GM08714 (cell line): ENCODE measurements at regions not wholly inside any gene's neighbourhood (a gene's known extent, or its start where the extent isn't known, plus 50 kb on each side); places are given as distances from the start of the nearest gene placed in this dataset.
"Not testable (repeated sequence)": the region's sequence is repeated elsewhere in the genome, so short reads cannot be mapped to it uniquely, and the experiment has no call there.

Experiments used
- H3K4me3 ChIP-seq: fragments of 200-500 bp; sonication (Bioruptor generic); 2 replicates; pipeline ENCODE4 v1.5.1; 2014; ENCODE audit warnings: mild to moderate bottlenecking, low read length, inconsistent platforms
- ZNF274 ChIP-seq: IDR thresholded peaks from 2 replicates; pipeline ENCODE4 v1.6.1; 2012; ENCODE audit warnings: mild to moderate bottlenecking, low read depth, low read length

- no peak overlapping the region for H3K4me3 ChIP-seq
These were observed 92.3 kb upstream of the CD44 start for GRCh38 chr11:35046681-35047080.

GRCh38 chr11:35047179-35047578, 91.8 kb upstream of the CD44 start:
- no peak for TF ChIP-seq ZNF274
- no peak overlapping the region for H3K4me3 ChIP-seq

More at GRCh38 chr11:35046681-35047080, 92.3 kb upstream of the CD44 start:
- TF ChIP-seq ZNF274, result no peak

DNA sequence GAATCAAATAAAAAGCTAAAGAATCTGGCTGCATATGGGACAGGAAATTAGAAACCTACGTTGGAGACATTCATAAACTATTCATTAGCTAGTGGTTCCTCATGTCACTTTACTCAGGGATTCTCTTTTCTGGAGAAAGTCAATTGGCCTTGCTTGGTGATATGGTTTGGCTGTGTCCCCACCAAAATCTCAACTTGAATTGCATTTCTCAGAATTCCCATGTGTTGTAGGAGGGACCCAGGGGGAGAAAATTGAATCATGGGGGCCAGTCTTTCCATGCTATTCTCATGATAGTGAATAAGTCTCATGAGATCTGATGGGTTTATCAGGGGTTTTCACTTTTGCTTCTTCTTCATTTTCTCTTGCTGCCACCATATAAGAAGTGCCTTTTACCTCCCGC, 91.2 kb upstream of the CD44 start:
- no peak overlapping the region for H3K4me3 ChIP-seq
- no peak for TF ChIP-seq ZNF274

DNA sequence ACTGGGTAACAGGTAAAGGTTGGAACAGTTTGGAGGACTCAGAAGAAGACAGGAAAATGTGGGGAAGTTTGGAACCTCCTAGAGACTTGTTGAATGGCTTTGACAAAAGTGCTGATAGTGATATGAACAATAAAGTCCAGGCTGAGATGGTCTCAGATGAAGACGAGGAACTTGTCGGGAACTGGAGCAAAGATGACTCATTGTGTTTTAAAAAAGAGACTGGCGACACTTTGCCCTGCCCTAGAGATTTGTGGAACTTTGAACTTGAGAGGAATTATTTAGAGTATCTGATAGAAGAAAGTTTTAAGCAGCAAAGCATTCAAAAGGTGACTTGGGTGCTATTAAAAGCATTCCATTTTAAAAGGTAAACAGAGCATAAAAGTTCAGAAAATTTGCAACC, 90.6 kb upstream of the CD44 start:
- not testable (repeated sequence) for H3K4me3 ChIP-seq

- peak overlapping the region; percentile 4; the same call in 1 of the 2 replicates for H3K4me3 ChIP-seq
- TF ChIP-seq ZNF274, result no peak
These were observed 89.0 kb upstream of the CD44 start for GRCh38 chr11:35049859-35050531.

DNA sequence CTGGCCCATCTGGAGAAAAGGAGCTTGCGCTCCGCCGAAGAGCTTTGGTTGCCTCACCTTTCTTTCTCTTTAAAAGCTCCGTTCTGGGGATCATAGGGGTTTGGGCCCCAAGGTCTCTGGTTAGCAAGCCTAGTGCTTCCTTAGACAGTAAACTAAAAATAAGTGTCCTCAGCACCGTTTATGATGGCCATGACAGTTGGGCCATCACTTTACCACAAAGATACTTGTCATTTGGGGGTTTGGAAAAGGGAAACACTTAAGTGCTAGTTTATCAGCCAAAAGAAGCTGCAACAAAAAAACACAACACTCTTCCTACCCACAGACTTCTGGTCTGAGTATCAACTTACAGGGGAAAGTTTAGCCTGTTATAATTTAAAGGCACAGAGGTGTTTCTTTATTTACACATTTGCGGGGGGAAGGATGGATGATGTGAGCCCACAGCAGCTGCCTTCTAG, 88.4 kb upstream of the CD44 start:
- no peak for TF ChIP-seq ZNF274
- peak overlapping the region; percentile 4; the same call in 1 of the 2 replicates for H3K4me3 ChIP-seq

GRCh38 chr11:35056391-35057093, 82.4 kb upstream of the CD44 start:
- no peak overlapping the region for H3K4me3 ChIP-seq
- TF ChIP-seq ZNF274, result no peak

DNA sequence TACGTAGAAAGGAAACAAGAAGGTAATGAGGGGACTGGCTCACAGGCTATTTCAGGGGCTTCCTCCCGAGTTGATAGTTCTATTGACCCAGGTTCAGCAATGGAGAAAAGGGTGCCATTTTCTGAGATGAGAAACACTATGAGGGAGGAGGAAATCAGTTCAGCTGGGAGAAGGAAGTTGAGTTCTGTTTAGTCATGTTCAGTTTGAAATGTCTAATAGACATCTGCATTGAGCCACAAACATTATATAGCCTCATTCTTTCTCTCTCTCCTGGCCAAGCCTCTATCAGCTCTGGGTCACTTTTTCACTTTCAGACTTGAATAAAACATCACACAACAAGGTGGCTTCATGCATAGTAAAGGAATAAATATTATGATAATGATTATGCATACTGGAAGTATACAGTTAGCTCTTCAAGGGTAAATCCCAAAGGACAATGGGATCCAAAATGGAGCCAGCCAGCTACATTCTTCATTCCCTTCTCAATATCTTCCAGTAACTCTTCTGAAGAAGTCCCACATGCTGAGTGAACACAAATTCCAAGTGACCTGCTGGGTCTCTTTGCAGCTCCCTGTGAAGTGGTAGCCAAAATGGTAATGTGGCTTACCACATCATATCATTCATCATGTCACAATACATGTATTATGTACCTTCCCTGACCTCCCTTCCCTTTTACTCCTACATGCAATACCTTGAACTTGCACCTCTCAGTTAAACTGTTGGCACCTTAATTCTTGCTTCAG, 80.9 kb upstream of the CD44 start:
- no peak for TF ChIP-seq ZNF274
- no peak overlapping the region for H3K4me3 ChIP-seq

DNA sequence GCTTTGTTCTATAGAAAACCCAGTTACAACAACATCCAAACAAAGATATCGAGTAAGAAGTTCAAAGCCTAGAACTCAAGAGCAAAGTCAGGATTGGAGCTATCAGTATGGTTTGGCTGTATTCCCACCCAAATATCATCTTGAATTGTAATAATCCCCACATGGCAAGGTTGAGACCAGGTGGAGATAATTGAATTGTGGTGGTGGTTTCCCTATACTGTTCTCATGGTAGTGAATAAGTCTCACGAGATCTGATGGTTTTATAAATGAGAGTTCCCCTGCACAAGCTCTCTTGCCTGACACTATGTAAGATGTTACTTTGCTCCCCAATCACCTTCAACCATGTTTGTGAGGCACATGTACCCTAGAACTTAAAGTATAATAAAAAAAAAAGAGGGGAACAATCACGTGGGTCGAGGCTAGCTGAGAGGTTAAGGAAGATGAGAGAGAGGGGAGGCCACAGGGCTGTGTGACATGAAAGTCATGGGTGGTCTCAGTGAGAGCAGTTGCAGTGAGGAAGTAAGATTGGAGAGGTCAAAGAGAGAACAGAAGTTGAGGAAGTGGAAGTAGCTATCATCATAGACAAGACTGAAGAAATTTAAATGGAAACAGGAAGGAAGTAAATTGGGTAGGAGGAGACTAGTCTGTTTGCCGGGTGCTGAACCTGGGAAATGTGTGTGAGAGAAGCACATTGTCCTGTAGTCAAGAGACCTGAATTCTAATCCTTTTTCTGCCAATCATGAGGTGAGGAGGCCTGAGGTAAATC, 80.1 kb upstream of the CD44 start:
- H3K4me3 ChIP-seq, result no peak overlapping the region
- no peak for TF ChIP-seq ZNF274

DNA sequence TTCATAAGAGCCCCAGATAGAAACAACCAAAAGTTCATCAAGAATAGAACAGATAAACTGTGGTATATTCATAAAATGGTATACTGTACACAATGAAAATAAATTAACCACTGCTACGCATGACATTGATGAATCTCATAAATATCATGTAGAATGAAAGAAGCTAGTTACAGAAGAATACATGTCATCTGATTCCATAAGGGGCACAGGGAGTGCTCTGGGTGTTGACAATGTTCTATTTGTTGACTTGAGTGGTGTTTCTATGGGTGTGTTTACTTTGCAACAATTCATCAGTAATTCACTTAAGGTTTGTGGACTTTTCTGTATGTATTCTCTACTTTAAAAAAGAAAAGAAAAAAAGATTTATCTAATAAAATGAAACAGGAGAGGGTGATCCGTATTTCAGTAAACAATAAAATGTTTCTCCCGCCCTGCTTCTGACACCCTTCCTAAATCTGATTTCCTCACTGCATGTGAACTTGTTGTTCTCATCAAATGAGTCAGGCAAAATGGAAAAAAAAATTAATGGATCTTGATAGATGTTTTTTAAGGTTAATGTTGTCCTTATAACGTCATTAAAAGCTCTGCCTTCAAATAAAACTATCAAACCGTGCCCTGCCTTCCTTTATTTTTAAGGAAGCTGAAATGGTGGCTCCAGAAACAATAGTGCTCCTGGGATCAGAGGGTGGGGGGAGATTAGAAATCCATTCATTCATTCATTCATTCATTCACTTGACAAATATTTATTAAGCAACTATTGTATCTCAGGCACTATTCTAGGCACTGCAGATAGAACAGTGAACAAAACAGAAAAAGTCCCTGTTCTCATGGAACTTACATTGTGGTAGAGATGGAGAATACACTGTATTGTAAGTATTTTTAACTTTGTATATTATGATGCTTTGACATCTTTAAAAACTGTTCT, 77.2 kb upstream of the CD44 start:
- TF ChIP-seq ZNF274, result no peak
- no peak overlapping the region for H3K4me3 ChIP-seq

DNA sequence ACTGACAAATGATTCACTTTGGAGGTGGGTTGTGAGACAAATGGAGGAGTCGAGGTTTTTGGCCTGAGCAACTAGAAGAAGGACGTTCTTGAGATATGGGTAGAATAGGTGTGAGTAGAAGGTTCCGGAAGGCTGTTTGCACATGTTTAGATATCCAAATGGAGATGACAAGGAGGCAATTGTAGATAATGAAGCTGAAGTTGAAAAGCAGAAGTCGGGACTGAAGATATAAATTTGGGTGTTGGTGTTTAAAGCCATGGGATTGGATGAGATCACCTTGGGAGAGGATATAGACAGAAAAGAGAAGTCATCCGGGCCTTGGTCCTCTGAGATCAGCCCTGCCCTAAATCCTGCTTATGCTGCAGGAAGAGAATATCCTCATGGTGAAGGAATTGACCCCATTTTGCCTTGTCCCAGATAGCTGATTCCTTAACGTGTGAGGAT, 75.5 kb upstream of the CD44 start:
- H3K4me3 ChIP-seq, result no peak overlapping the region
- no peak for TF ChIP-seq ZNF274

DNA sequence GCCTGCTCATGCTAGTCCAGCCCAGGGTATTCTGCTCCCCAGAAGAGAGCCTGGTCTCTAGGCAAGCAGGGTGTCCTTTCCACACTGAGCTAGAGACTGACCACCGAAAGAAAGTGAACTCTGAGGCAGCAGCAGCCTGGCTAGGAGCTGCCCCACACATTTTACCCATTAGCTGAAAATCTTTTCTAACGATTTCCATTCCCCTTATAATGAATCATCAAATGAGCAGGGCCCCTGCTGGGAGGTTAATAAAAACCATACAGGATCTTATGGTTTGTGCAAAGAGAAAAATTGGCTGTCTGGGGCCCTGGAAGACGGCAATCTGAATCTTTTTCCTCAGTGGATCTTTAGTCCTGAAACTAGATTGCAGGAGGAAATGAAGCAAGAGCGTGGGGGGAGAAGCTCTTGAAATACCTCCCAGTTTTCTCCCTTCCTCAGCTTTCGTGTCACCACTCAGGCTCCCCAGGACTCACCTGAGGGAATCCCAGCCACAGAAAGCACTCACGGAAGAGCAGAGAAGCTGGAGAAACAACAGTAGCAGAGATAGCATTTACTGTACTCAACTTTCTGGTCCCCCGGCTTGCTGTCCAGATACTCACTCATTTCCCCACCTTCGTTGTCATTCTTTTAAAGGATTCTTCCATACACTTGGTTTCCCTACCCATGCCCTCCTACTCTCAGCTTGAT, 74.7 kb upstream of the CD44 start:
- no peak for TF ChIP-seq ZNF274
- no peak overlapping the region for H3K4me3 ChIP-seq

GRCh38 chr11:35065566-35065965, 73.4 kb upstream of the CD44 start:
- TF ChIP-seq ZNF274, result no peak
- H3K4me3 ChIP-seq, result no peak overlapping the region
